MCF 10A (cell line): ENCODE measurements at regions not wholly inside any gene's neighbourhood (a gene's known extent, or its start where the extent isn't known, plus 50 kb on each side); places are given as distances from the start of the nearest gene placed in this dataset.

ENCODE experiments used
- BruUV-seq: library from RNA; stranded (reverse); fragments of 400-500 nt; replicated peaks from 2 replicates; lab custom pipeline; 2021; lab: Mats Ljungman, UMichigan
- CTCF ChIA-PET: fragments of 300-600 bp; sonication (Branson Sonifier 250); formaldehyde crosslinking; extraction: SDS; loops from one replicate; lab custom pipeline; 2021; ENCODE audit warnings: antibody characterized with exemption, inconsistent platforms; lab: Yijun Ruan, JAX
- POLR2A ChIA-PET: fragments of 300-600, 350-650 bp; sonication (Branson Sonifier 250); formaldehyde crosslinking; extraction: SDS; loops from one replicate; lab custom pipeline; 2020; ENCODE audit warnings: antibody characterized with exemption, inconsistent platforms; lab: Yijun Ruan, JAX
- DNase-seq: peaks from one replicate; pipeline ENCODE4 v3.0.0-alpha.2; 2018; ENCODE audit not compliant: unreplicated experiment
- H3K27ac Mint-ChIP-seq: one replicate; pipeline ENCODE4 v1.8.0; 2022; ENCODE audit warnings: mild to moderate bottlenecking, low read depth, mixed read lengths; ENCODE audit not compliant: unreplicated experiment
- H3K27me3 Mint-ChIP-seq: one replicate; pipeline ENCODE4 v1.8.0; 2022; ENCODE audit warnings: mixed read lengths; ENCODE audit not compliant: insufficient read depth, unreplicated experiment
- H3K36me3 Mint-ChIP-seq: one replicate; pipeline ENCODE4 v1.8.0; 2022; ENCODE audit warnings: mild to moderate bottlenecking, moderate library complexity, mixed read lengths; ENCODE audit not compliant: insufficient read depth, unreplicated experiment
- H3K4me1 Mint-ChIP-seq: one replicate; pipeline ENCODE4 v1.8.0; 2022; ENCODE audit warnings: mixed read lengths; ENCODE audit not compliant: insufficient read depth, unreplicated experiment
- H3K4me3 Mint-ChIP-seq: one replicate; pipeline ENCODE4 v1.8.0; 2022; ENCODE audit warnings: mild to moderate bottlenecking, moderate library complexity, mixed read lengths; ENCODE audit not compliant: unreplicated experiment
- H3K9me3 Mint-ChIP-seq: one replicate; pipeline ENCODE4 v1.8.0; 2022; ENCODE audit warnings: mixed read lengths; ENCODE audit not compliant: unreplicated experiment
- CTCF ChIP-seq: fragments of 200-600 bp; IDR thresholded peaks from one replicate; pipeline ENCODE4 v1.8.0; 2022; ENCODE audit warnings: antibody characterized with exemption, mild to moderate bottlenecking; ENCODE audit not compliant: unreplicated experiment
- intact Hi-C: fragments of 100-400 bp; cut with micrococcal nuclease; formaldehyde crosslinking; loops from 2 replicates; pipeline ENCODE4 v1.14.1; 2022

- CTCF ChIA-PET: interaction anchor here (1.0 kb wide), 1 partner anchor 108 kb away, joined by 4 read pairs; no protein-coding TSS in a partner anchor
- no peak for TF ChIP-seq CTCF
- H3K9me3 Mint-ChIP-seq: peaks cover 35% of the 10 kb centered on the region
- peaks cover 29% of the 10 kb centered on the region for H3K27me3 Mint-ChIP-seq
- no peak overlapping the region for H3K4me3 Mint-ChIP-seq
- intact Hi-C loops: no loop called here
- DNase-seq: no peak
- H3K36me3 Mint-ChIP-seq: no peaks in the 10 kb centered on the region
- no peak overlapping the region for H3K27ac Mint-ChIP-seq
- BruUV-seq: no TSS peak
- no peaks in the 10 kb centered on the region for H3K4me1 Mint-ChIP-seq
- POLR2A ChIA-PET: no interaction called here
These were observed 82.1 kb upstream of the NKX1-1 start for GRCh38 chr4:1488357-1488756.

- POLR2A ChIA-PET: no interaction called here
- Mint-ChIP-seq H3K9me3 (peaks cover 35% of the 10 kb centered on the region), H3K27me3 (peaks cover 35% of the 10 kb centered on the region), H3K27ac (no peak overlapping the region), H3K4me3 (no peak overlapping the region), H3K4me1 (no peaks in the 10 kb centered on the region), H3K36me3 (no peaks in the 10 kb centered on the region)
- intact Hi-C loops: no loop called here
- CTCF ChIA-PET: interaction anchor here (1.0 kb wide), 1 partner anchor 109 kb away, joined by 4 read pairs; no protein-coding TSS in a partner anchor
- no peak for DNase-seq
- no TSS peak for BruUV-seq
- no peak for TF ChIP-seq CTCF
These were observed 81.5 kb upstream of the NKX1-1 start for GRCh38 chr4:1487761-1488160.

- BruUV-seq: no TSS peak
These were observed 80.9 kb upstream of the NKX1-1 start for GRCh38 chr4:1487106-1487505.

GRCh38 chr4:1485280-1485679, 79.0 kb upstream of the NKX1-1 start:
- Mint-ChIP-seq H3K4me3 (no peak overlapping the region), H3K4me1 (no peaks in the 10 kb centered on the region), H3K27me3 (peaks cover 36% of the 10 kb centered on the region), H3K36me3 (no peaks in the 10 kb centered on the region), H3K9me3 (peaks cover 44% of the 10 kb centered on the region), H3K27ac (no peak overlapping the region)
- TF ChIP-seq CTCF: no peak
- no TSS peak for BruUV-seq
- ChIA-PET POLR2A (no interaction called here), CTCF (no interaction called here)
- intact Hi-C loops: no loop called here
- no peak for DNase-seq

More at GRCh38 chr4:1487106-1487505, 80.9 kb upstream of the NKX1-1 start:
- H3K9me3 Mint-ChIP-seq: peaks cover 35% of the 10 kb centered on the region
- no peaks in the 10 kb centered on the region for H3K36me3 Mint-ChIP-seq
- ChIA-PET POLR2A (no interaction called here), CTCF (interaction anchor here (0.6 kb wide), 1 partner anchor 43 kb away, joined by 3 read pairs; no protein-coding TSS in a partner anchor)
- H3K4me3 Mint-ChIP-seq: no peak overlapping the region
- H3K27ac Mint-ChIP-seq: no peak overlapping the region
- TF ChIP-seq CTCF: no peak
- no peaks in the 10 kb centered on the region for H3K4me1 Mint-ChIP-seq
- peaks cover 36% of the 10 kb centered on the region for H3K27me3 Mint-ChIP-seq
- no peak for DNase-seq
- intact Hi-C loops: no loop called here
